GM12892 (cell line): ENCODE measurements at regions not wholly inside any gene's neighbourhood (a gene's known extent, or its start where the extent isn't known, plus 50 kb on each side); places are given as distances from the start of the nearest gene placed in this dataset.

ENCODE experiments used
- POLR2A ChIP-seq: IDR thresholded peaks from 2 replicates; pipeline ENCODE4 v1.6.1; 2011; ENCODE audit warnings: low read depth, low read length, control low read depth
- POLR2AphosphoS5 ChIP-seq: IDR thresholded peaks from 2 replicates; pipeline ENCODE4 v1.6.1; 2011; ENCODE audit warnings: low read depth, low read length, control low read depth

DNA sequence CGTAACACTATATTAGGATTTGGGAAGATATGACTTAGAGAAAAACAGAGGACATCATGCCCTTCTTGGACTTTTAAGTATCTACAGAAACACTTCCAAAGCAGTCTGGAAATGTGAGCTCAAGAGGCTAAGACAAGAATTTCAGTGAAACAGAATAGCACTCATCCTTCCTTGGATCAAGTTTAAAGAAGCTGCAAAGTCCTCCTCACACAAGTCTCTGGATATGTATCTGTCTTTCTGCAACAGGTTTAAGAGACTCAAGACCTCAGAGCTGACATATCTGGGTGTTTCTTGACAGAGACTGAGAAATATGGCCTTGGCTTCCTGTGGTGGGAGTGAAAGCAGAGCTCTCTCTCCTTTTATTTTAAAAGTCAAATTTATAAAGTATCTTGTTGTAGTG is 82.5 kb upstream of the GIMD1 start:
- no peak for TF ChIP-seq POLR2A
- TF ChIP-seq POLR2AphosphoS5 = no peak
